ENCODE measurements at regions not wholly inside any gene's neighbourhood (a gene's known extent, or its start where the extent isn't known, plus 50 kb on each side); places are given as distances from the start of the nearest gene placed in this dataset.

DNA sequence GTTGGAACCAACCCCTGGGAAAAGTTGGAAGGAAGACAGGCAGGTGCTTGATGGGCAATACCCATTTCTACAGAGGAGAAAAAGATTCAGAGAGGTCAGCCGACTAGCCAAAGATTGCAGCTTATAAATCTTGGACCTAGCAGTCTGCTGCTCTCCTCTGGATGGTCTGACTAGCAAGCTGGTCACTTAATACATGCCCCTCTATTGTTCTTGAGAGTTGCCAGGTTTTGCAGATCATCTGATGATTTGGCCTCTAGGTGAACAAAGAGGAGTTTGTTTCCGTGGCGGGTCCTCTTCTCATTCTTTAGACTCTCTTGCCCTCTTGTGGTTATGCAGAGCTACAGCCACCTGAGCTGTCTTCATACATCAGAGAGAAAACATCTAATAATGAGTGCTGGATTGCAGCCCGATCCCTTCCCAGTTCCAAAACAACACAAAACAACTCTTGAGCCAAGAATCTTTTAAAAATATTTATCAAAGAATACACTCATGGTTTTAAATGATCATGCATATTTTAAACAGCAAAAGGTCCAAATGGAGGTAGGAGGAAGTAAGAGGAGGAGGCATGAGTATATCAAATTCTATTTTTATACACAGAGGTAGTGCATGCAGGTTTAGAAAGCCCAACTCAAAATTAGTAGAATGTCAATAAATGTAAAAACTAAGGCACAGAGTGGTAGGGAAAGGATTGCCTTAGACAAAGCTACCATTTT lies 115.7 kb downstream of the SLC30A10 start:
- TF ChIP-seq, protein P1, sequence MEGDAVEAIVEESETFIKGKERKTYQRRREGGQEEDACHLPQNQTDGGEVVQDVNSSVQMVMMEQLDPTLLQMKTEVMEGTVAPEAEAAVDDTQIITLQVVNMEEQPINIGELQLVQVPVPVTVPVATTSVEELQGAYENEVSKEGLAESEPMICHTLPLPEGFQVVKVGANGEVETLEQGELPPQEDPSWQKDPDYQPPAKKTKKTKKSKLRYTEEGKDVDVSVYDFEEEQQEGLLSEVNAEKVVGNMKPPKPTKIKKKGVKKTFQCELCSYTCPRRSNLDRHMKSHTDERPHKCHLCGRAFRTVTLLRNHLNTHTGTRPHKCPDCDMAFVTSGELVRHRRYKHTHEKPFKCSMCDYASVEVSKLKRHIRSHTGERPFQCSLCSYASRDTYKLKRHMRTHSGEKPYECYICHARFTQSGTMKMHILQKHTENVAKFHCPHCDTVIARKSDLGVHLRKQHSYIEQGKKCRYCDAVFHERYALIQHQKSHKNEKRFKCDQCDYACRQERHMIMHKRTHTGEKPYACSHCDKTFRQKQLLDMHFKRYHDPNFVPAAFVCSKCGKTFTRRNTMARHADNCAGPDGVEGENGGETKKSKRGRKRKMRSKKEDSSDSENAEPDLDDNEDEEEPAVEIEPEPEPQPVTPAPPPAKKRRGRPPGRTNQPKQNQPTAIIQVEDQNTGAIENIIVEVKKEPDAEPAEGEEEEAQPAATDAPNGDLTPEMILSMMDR (IDR thresholded peaks at IDR 0.05; ENCODE audit: insufficient read depth, low read depth, low read length): peak; percentile 88
- peak; percentile 69 for DNase-seq (ENCODE audit: low read depth)
- no peak overlapping the region for H3K4me3 ChIP-seq (ENCODE audit: low read depth, low read length)

DNA sequence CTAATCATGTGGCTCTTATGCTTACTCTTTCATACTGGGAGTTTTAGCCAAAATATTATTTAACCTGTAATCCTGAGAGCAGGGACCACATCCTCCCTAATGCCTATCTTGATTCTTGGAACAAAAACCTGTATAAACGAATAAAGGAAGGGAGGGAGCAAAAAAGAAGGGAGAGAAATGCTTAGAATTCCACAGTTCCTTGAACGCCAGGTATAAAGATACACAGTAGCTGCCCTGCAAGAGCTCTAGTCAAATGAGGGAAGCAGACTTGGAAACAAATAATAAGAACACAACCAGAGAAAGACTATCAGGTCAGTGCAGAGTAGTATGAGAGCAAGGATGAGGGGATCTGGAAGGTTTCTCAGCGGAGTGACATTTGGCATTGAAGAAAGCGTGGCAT lies 116.3 kb downstream of the SLC30A10 start:
- TF ChIP-seq, protein P1 (IDR thresholded peaks at IDR 0.05; ENCODE audit: insufficient read depth, low read depth, low read length): no peak

DNA sequence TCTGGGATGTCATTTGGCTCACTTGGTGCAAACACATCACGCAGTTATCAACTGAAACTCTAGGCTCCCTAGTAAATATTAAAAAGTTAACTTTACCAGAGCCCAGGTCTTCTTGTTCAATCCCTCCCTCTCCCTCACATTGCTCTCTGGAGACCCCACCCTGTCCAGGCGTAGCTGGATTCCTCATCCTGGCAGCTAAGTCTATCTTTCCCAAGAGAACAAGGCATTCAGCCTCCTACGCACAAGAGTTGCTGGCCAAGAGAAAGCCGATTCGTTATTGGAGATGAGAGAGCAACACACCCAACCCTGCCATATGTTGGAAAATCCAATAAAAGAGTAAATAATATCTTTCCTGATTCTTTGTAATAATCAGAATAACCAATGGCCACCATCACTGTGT lies 117.9 kb downstream of the SLC30A10 start:
- no peak for DNase-seq (ENCODE audit: low read depth)
- no peak overlapping the region for H3K4me3 ChIP-seq (ENCODE audit: low read depth, low read length)
- TF ChIP-seq, protein P1 (IDR thresholded peaks at IDR 0.05; ENCODE audit: insufficient read depth, low read depth, low read length): no peak

More for the DNA sequence above, 116.3 kb downstream of the SLC30A10 start:
- no peak overlapping the region for H3K4me3 ChIP-seq (ENCODE audit: low read depth, low read length)
- DNase-seq (ENCODE audit: low read depth): no peak

DNA sequence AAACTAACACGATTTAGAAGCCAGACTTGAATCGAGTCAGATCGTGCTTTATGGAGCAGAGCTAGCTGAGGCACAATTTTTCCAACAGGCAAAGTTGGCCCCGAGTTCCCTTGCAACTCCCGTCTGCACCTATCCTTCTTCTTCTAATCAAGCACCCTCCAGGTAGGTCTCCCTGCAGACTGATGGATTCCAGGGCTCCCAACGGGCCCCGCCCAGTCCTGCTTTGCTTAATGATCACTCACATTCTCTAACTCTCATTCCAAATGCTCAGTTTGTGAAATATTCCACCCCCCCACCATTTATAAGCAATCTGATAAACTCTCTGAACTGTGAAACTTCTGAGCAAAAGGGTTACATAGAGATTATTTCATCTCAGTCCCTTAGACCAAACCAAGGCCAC lies 119.6 kb downstream of the SLC30A10 start:
- H3K4me3 ChIP-seq (ENCODE audit: low read depth, low read length): no peak overlapping the region
- TF ChIP-seq, protein P1 (IDR thresholded peaks at IDR 0.05; ENCODE audit: insufficient read depth, low read depth, low read length): no peak
- no peak for DNase-seq (ENCODE audit: low read depth)

DNA sequence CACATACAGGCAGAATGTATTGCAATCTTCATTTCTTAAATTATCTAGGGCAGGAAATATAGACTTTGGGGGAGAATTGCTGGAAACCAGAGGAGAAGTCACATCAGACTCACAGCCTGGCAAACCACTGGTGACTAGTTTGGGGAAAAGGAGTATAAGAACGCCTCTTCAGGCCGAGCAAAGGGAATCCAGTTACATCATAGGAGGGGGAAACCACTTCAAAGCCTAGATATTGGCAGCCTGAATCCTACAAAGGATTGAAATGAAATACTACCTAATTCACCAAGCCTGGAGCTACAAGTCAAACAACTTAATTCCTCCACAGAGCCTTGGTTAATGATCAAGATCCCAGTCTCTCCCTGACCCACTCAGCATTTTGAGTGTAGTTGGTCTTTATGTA lies 121.7 kb downstream of the SLC30A10 start:
- TF ChIP-seq, protein P1 (IDR thresholded peaks at IDR 0.05; ENCODE audit: insufficient read depth, low read depth, low read length): no peak
- H3K4me3 ChIP-seq (ENCODE audit: low read depth, low read length): no peak overlapping the region
- no peak for DNase-seq (ENCODE audit: low read depth)

DNA sequence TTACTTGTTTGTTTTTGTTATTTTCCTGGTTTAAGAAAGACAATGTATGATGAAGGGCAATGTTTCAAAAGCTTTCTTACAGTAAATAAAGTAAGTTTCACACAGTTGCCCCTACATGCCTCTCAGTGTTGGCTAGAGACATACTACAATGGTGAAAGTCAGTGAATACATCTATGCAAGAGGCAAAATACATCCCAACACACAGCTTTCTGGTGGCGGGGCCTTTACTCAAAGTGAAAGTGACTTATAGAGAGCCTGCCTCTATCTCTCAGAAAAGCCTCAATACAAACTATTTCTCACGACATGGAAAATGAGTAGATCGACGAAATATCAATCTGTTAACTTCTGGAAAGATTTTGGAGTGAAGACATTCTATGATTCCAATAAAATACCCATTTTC lies 122.3 kb downstream of the SLC30A10 start:
- no peak overlapping the region for H3K4me3 ChIP-seq (ENCODE audit: low read depth, low read length)
- no peak for DNase-seq (ENCODE audit: low read depth)
- TF ChIP-seq, protein P1 (IDR thresholded peaks at IDR 0.05; ENCODE audit: insufficient read depth, low read depth, low read length): no peak

DNA sequence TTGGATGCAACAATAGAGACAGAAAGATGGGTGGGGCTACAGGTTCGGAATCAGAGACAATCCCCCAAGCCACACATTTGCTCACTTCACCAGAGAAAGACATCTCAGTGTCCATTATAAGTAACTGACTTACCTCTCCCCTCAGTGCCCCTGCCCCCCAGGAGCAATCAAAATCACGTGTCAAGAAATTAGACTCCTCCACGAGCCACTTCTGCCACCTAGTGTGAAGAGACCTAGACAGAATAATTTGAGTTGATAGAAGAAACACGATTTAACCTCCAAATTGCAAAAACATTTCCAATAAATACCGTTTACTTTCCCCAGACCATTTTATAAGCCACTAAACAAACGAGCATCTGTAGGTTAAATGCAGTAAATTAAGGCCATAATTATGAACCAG lies 123.2 kb downstream of the SLC30A10 start:
- no peak for DNase-seq (ENCODE audit: low read depth)
- TF ChIP-seq, protein P1 (IDR thresholded peaks at IDR 0.05; ENCODE audit: insufficient read depth, low read depth, low read length): no peak
- H3K4me3 ChIP-seq (ENCODE audit: low read depth, low read length): no peak overlapping the region

All from fibroblast of villous mesenchyme (primary cell).